HEK293 (cell line): ENCODE measurements at regions not wholly inside any gene's neighbourhood (a gene's known extent, or its start where the extent isn't known, plus 50 kb on each side); places are given as distances from the start of the nearest gene placed in this dataset.

Experiments used
- CTCF ChIA-PET: fragments of 350-600 bp; formaldehyde crosslinking; extraction: SDS; loops from one replicate; lab custom pipeline; 2021; ENCODE audit warnings: antibody characterized with exemption; lab: Yijun Ruan, JAX
- POLR2A ChIA-PET: fragments of 300-600 bp; formaldehyde crosslinking; extraction: SDS; loops from one replicate; lab custom pipeline; 2020; ENCODE audit warnings: antibody characterized with exemption, inconsistent platforms; lab: Yijun Ruan, JAX
- H3K27ac ChIP-seq: fragments of 200-500 bp; sonication (Bioruptor generic); 2 replicates; pipeline ENCODE4 v1.5.1; 2014; ENCODE audit warnings: low read depth, low read length, control low read depth, inconsistent platforms; ENCODE audit errors: extremely low read depth
- H3K36me3 ChIP-seq, 2 experiments: fragments of 200-500 bp in 1 of 2; sonication (Bioruptor generic) in 1 of 2; 1 replicate in 1 of 2; 2 replicates in 1 of 2; pipeline ENCODE4 v1.5.1; 2014 to 2017; ENCODE audit warnings: inconsistent platforms in 2 of 2, low read length in 2 of 2; ENCODE audit not compliant: control insufficient read depth in 2 of 2, insufficient read depth in 1 of 2
- H3K4me1 ChIP-seq: fragments of 200-500 bp; sonication (Bioruptor generic); 2 replicates; pipeline ENCODE4 v1.5.1; 2014; ENCODE audit warnings: mild to moderate bottlenecking, low read length, inconsistent platforms; ENCODE audit not compliant: control insufficient read depth, insufficient read depth
- H3K4me3 ChIP-seq: 2 replicates; pipeline ENCODE4 v1.5.1; 2011; ENCODE audit warnings: low read depth, mild to moderate bottlenecking, control low read depth, low read length, moderate library complexity
- H3K9me3 ChIP-seq: fragments of 200-500 bp; sonication (Bioruptor generic); 2 replicates; pipeline ENCODE4 v1.5.1; 2014; ENCODE audit warnings: low read depth, low read length, inconsistent platforms; ENCODE audit not compliant: control insufficient read depth, insufficient read depth
- GFI1B ChIP-seq: fragments of 450-650 bp; formaldehyde crosslinking; IDR thresholded peaks from 2 replicates; pipeline ENCODE4 v1.5.1; 2016; ENCODE audit warnings: missing biosample characterization, missing genetic modification characterization
- GLIS2 ChIP-seq: fragments of 450-650 bp; formaldehyde crosslinking; IDR thresholded peaks from 2 replicates; pipeline ENCODE4 v1.5.1; 2016; ENCODE audit warnings: missing biosample characterization, missing genetic modification characterization
- HIC1 ChIP-seq: fragments of 450-650 bp; formaldehyde crosslinking; IDR thresholded peaks from 2 replicates; pipeline ENCODE4 v1.5.1; 2016; ENCODE audit warnings: missing biosample characterization, missing genetic modification characterization
- KLF1 ChIP-seq: fragments of 450-650 bp; formaldehyde crosslinking; IDR thresholded peaks from 2 replicates; pipeline ENCODE4 v1.5.1; 2016; ENCODE audit warnings: missing biosample characterization, missing genetic modification characterization
- KLF9 ChIP-seq: fragments of 450-650 bp; formaldehyde crosslinking; IDR thresholded peaks from 2 replicates; pipeline ENCODE4 v1.5.1; 2016; ENCODE audit warnings: missing biosample characterization, missing genetic modification characterization, low read depth
- PRDM10 ChIP-seq: fragments of 450-650 bp; formaldehyde crosslinking; IDR thresholded peaks from 2 replicates; pipeline ENCODE4 v1.5.1; 2016; ENCODE audit warnings: missing biosample characterization, missing genetic modification characterization
- SCRT2 ChIP-seq: fragments of 450-650 bp; formaldehyde crosslinking; IDR thresholded peaks from 2 replicates; pipeline ENCODE4 v1.5.1; 2016; ENCODE audit warnings: missing biosample characterization, missing genetic modification characterization
- ZFP37 ChIP-seq: fragments of 450-650 bp; formaldehyde crosslinking; IDR thresholded peaks from 2 replicates; pipeline ENCODE4 v1.5.1; 2016; ENCODE audit warnings: missing biosample characterization, missing genetic modification characterization
- ZFP41 ChIP-seq: fragments of 450-650 bp; formaldehyde crosslinking; IDR thresholded peaks from 2 replicates; pipeline ENCODE4 v1.5.1; 2016; ENCODE audit warnings: missing biosample characterization, missing genetic modification characterization, borderline replicate concordance
- ZNF146 ChIP-seq: fragments of 450-650 bp; formaldehyde crosslinking; IDR thresholded peaks from 2 replicates; pipeline ENCODE4 v1.5.1; 2016; ENCODE audit warnings: missing biosample characterization, missing genetic modification characterization
- ZNF23 ChIP-seq: fragments of 450-650 bp; formaldehyde crosslinking; IDR thresholded peaks from 2 replicates; pipeline ENCODE4 v1.5.1; 2016; ENCODE audit warnings: missing biosample characterization, missing genetic modification characterization, borderline replicate concordance
- ZNF280D ChIP-seq: fragments of 450-650 bp; formaldehyde crosslinking; IDR thresholded peaks from 2 replicates; pipeline ENCODE4 v1.5.1; 2016; ENCODE audit warnings: missing biosample characterization, missing genetic modification characterization
- ZNF302 ChIP-seq: fragments of 450-650 bp; formaldehyde crosslinking; IDR thresholded peaks from 2 replicates; pipeline ENCODE4 v1.5.1; 2016; ENCODE audit warnings: missing biosample characterization, missing genetic modification characterization, low read depth
- ZNF433 ChIP-seq: fragments of 450-650 bp; formaldehyde crosslinking; IDR thresholded peaks from 2 replicates; pipeline ENCODE4 v1.5.1; 2016; ENCODE audit warnings: missing biosample characterization, missing genetic modification characterization, low read depth
- ZNF600 ChIP-seq: fragments of 450-650 bp; formaldehyde crosslinking; IDR thresholded peaks from 2 replicates; pipeline ENCODE4 v1.5.1; 2016; ENCODE audit warnings: missing biosample characterization, missing genetic modification characterization
- ZNF621 ChIP-seq: fragments of 450-650 bp; formaldehyde crosslinking; IDR thresholded peaks from 2 replicates; pipeline ENCODE4 v1.5.1; 2017; ENCODE audit warnings: missing biosample characterization, missing genetic modification characterization
- ZNF654 ChIP-seq: fragments of 450-650 bp; formaldehyde crosslinking; IDR thresholded peaks from 2 replicates; pipeline ENCODE4 v1.5.1; 2016; ENCODE audit warnings: low read depth, missing biosample characterization, missing genetic modification characterization
- ZSCAN30 ChIP-seq: fragments of 450-650 bp; IDR thresholded peaks from 2 replicates; pipeline ENCODE4 v1.5.1; 2018; ENCODE audit warnings: missing biosample characterization, mild to moderate bottlenecking, missing genetic modification characterization, moderate library complexity
- TF ChIP-seq, protein P1 (sequence below): fragments of 450-650 bp; formaldehyde crosslinking; IDR thresholded peaks from 2 replicates; pipeline ENCODE4 v1.5.1; 2017; ENCODE audit warnings: missing biosample characterization, mild to moderate bottlenecking, missing genetic modification characterization, moderate library complexity
- TF ChIP-seq, protein P2 (sequence below): fragments of 450-650 bp; formaldehyde crosslinking; IDR thresholded peaks from 2 replicates; pipeline ENCODE4 v1.5.1; 2016; ENCODE audit warnings: missing biosample characterization, missing genetic modification characterization, low read depth

- TF ChIP-seq, protein P1, sequence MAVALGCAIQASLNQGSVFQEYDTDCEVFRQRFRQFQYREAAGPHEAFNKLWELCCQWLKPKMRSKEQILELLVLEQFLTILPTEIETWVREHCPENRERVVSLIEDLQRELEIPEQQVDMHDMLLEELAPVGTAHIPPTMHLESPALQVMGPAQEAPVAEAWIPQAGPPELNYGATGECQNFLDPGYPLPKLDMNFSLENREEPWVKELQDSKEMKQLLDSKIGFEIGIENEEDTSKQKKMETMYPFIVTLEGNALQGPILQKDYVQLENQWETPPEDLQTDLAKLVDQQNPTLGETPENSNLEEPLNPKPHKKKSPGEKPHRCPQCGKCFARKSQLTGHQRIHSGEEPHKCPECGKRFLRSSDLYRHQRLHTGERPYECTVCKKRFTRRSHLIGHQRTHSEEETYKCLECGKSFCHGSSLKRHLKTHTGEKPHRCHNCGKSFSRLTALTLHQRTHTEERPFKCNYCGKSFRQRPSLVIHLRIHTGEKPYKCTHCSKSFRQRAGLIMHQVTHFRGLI (tag by site-specific recombination), result no peak
- TF ChIP-seq ZNF654 (tag by site-specific recombination), result peak; percentile 21; the same call in 1 of the 2 replicates
Measured at GRCh38 chr3:31448035-31448881, 84.5 kb upstream of the STT3B start.

DNA sequence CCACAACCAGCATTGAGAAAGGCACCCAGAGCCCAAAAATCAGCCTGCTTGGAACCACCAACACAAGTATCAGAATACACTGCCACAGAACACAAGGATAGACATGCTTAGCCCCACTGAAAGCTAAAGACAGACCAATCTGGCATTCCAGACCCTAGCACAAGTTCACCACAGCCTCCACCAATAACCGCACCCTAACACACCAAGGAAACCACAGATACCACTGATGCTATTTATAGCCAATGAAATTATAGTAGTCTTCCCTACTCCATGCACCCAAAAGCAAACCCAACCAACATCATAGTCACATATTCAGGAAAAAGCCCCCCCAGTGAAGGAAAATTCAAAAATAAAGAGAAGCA lies 83.9 kb upstream of the STT3B start:
- POLR2A ChIA-PET, result no interaction called here
- H3K27ac ChIP-seq, result no peak overlapping the region
- no peaks in the 10 kb centered on the region for H3K36me3 ChIP-seq
- H3K4me1 ChIP-seq, result no peaks in the 10 kb centered on the region
- H3K4me3 ChIP-seq, result no peak overlapping the region
- TF ChIP-seq PRDM10 (tag by site-specific recombination), result no peak
- TF ChIP-seq ZNF600 (tag by site-specific recombination), result no peak
- TF ChIP-seq SCRT2 (tag by site-specific recombination), result no peak
- no peak for TF ChIP-seq ZNF433 (tag by site-specific recombination)
- TF ChIP-seq ZNF146 (tag by site-specific recombination), result no peak
- TF ChIP-seq KLF9 (tag by site-specific recombination), result no peak
- no peak for TF ChIP-seq ZNF302 (tag by site-specific recombination)
- no peak for TF ChIP-seq ZNF280D (tag by site-specific recombination)
- no peak for TF ChIP-seq ZSCAN30 (tag by site-specific recombination)
- no peak for TF ChIP-seq GFI1B (tag by site-specific recombination)
- TF ChIP-seq ZNF621 (tag by site-specific recombination), result no peak
- TF ChIP-seq, protein P2, sequence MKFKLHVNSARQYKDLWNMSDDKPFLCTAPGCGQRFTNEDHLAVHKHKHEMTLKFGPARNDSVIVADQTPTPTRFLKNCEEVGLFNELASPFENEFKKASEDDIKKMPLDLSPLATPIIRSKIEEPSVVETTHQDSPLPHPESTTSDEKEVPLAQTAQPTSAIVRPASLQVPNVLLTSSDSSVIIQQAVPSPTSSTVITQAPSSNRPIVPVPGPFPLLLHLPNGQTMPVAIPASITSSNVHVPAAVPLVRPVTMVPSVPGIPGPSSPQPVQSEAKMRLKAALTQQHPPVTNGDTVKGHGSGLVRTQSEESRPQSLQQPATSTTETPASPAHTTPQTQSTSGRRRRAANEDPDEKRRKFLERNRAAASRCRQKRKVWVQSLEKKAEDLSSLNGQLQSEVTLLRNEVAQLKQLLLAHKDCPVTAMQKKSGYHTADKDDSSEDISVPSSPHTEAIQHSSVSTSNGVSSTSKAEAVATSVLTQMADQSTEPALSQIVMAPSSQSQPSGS (tag by site-specific recombination), result no peak
- no peak for TF ChIP-seq ZFP37
- no peak for TF ChIP-seq ZNF23
- TF ChIP-seq GLIS2, result no peak
- no peak for TF ChIP-seq HIC1 (tag by site-specific recombination)
- no peak for TF ChIP-seq KLF1
- no peak for TF ChIP-seq ZFP41 (tag by site-specific recombination)
- TF ChIP-seq, all 188 proteins: peak for 0
- CTCF ChIA-PET, result interaction anchor here (0.7 kb wide), 3 partner anchors 12 to 83 kb away, joined by 3 to 5 read pairs (median 3); no protein-coding TSS in a partner anchor
- no peaks in the 10 kb centered on the region for H3K9me3 ChIP-seq

More at GRCh38 chr3:31448035-31448881, 84.5 kb upstream of the STT3B start:
- ChIA-PET POLR2A (no interaction called here), CTCF (interaction anchor here (0.6 to 0.7 kb wide), 2 partner anchors 9 to 12 kb away, joined by 3 to 4 read pairs; no protein-coding TSS in a partner anchor)
- Histone ChIP-seq H3K4me1 (no peaks in the 10 kb centered on the region), H3K4me3 (no peak overlapping the region), H3K27ac (no peak overlapping the region), H3K36me3 (no peaks in the 10 kb centered on the region), H3K9me3 (no peaks in the 10 kb centered on the region)
